Motor neuron (in vitro differentiated cells): ENCODE measurements at regions not wholly inside any gene's neighbourhood (a gene's known extent, or its start where the extent isn't known, plus 50 kb on each side); places are given as distances from the start of the nearest gene placed in this dataset.
"Not testable (repeated sequence)": the region's sequence is repeated elsewhere in the genome, so short reads cannot be mapped to it uniquely, and the experiment has no call there.

Experiments
- ATAC-seq, 8 experiments: fragments of 200-7000 bp; cut with Tn5 transposase; replicated peaks in 6 of 8; 2 replicates each; pipeline ENCODE4 v1.8.0; 2021; ENCODE audit warnings: mild to moderate bottlenecking in 8 of 8, moderate library complexity in 8 of 8
- H3K27ac ChIP-seq, 2 donors: fragments of 250-450 bp; sonication (Bioruptor Pico); 2 replicates each; pipeline ENCODE4 v1.9.0; 2021; ENCODE audit warnings: antibody characterized with exemption in 2 of 2, mild to moderate bottlenecking in 2 of 2, moderate library complexity in 1 of 2
- H3K4me1 ChIP-seq, 2 donors: fragments of 250-450 bp; sonication (Bioruptor Pico); replicated peaks in 1 of 2; 2 replicates each; pipeline ENCODE4 v1.6.1; 2021; ENCODE audit warnings: antibody characterized with exemption in 2 of 2, mild to moderate bottlenecking in 2 of 2, moderate library complexity in 1 of 2
- H3K4me3 ChIP-seq, 5 donors: fragments of 250-450 bp; sonication (Bioruptor Pico); 2 replicates each; pipeline ENCODE4 v1.9.0; 2021; ENCODE audit warnings: antibody characterized with exemption in 5 of 5, mild to moderate bottlenecking in 5 of 5, moderate library complexity in 4 of 5
- WGBS, 10 experiments: fragments of 450-650 bp; shearing (Covaris generic); methylation state at CpG; one replicate each; pipeline ENCODE4 v1.0.0; 2022; 5-methylcytosine and 5-hydroxymethylcytosine counted together
- in situ Hi-C, 9 experiments: fragments of 400-800 bp; cut with MboI; loops; one replicate each; pipeline ENCODE4 v1.15.0; 2021; ENCODE audit warnings: low sequenced_read_pairs in 9 of 9, low pct_unique_long_range_greater_than_20kb in 2 of 9; ENCODE audit not compliant: unreplicated experiment in 9 of 9

GRCh38 chr21:35827004-35827403 is 233.3 kb downstream of the SETD4 start:
- in situ Hi-C loops = loop anchor here in 8 of 9 experiments (25.0 kb wide), 5 partner anchors 315 to 1090 kb away; partner anchors contain the start of gene RUNX1 (in 1 of the 8)
- WGBS, 10 experiments = 40 to 100% (median 100%) methylated on average over 1 of the region's 1 CpG; no CpG with 5 or more reads in 5 of the 10 experiments
- ATAC-seq = no peak
- Histone ChIP-seq H3K27ac (no peak overlapping the region), H3K4me1 (no peaks in the 10 kb centered on the region), H3K4me3 (no peak overlapping the region)

- WGBS, 10 experiments = 29 to 90% (median 63%) methylated on average over 1 to 8 of the region's 8 CpGs
- in situ Hi-C loops = loop anchor here in 8 of 9 experiments (25.0 kb wide), 5 partner anchors 313 to 1088 kb away; partner anchors contain the start of gene RUNX1 (in 1 of the 8)
Observed at GRCh38 chr21:35825370-35826353, 234.7 kb downstream of the SETD4 start.

GRCh38 chr21:35824136-35824535 is 236.2 kb downstream of the SETD4 start:
- in situ Hi-C loops = no loop called here
- 60 to 100% (median 81%) methylated on average over 1 to 3 of the region's 3 CpGs; no CpG with 5 or more reads in 2 of the 10 experiments for WGBS, 10 experiments
- Histone ChIP-seq H3K4me3 (no peak overlapping the region), H3K27ac (no peak overlapping the region), H3K4me1 (no peaks in the 10 kb centered on the region)
- ATAC-seq = no peak

More at GRCh38 chr21:35825370-35826353, 234.7 kb downstream of the SETD4 start:
- H3K27ac ChIP-seq = no peak overlapping the region
- no peak overlapping the region for H3K4me3 ChIP-seq
- no peaks in the 10 kb centered on the region for H3K4me1 ChIP-seq
- peak in 3 of 8 experiments; percentile 42 to 95 (median 95) for ATAC-seq

- Histone ChIP-seq H3K27ac (no peak overlapping the region), H3K4me3 (no peak overlapping the region), H3K4me1 (no peaks in the 10 kb centered on the region)
- WGBS, 10 experiments = 60 to 100% (median 95%) methylated on average over 1 to 11 of the region's 12 CpGs; no CpG with 5 or more reads in 1 of the 10 experiments
- in situ Hi-C loops = no loop called here
- no peak for ATAC-seq
Observed at GRCh38 chr21:35819134-35819533, 241.2 kb downstream of the SETD4 start.

- ATAC-seq = no peak
- Histone ChIP-seq H3K4me1 (no peaks in the 10 kb centered on the region), H3K27ac (no peak overlapping the region), H3K4me3 (no peak overlapping the region)
- WGBS, 10 experiments = 66 to 100% (median 83%) methylated on average over 1 to 7 of the region's 8 CpGs; no CpG with 5 or more reads in 6 of the 10 experiments
- in situ Hi-C loops = no loop called here
Observed at GRCh38 chr21:35818597-35818996, 241.7 kb downstream of the SETD4 start.

- in situ Hi-C loops = no loop called here
- Histone ChIP-seq H3K27ac (no peak overlapping the region), H3K4me1 (no peaks in the 10 kb centered on the region), H3K4me3 (no peak overlapping the region)
- no peak for ATAC-seq
- WGBS, 10 experiments = 61 to 100% (median 89%) methylated on average over 1 to 5 of the region's 5 CpGs
Observed at GRCh38 chr21:35814858-35815619, 245.3 kb downstream of the SETD4 start.

- H3K27ac ChIP-seq = no peak overlapping the region
- no peaks in the 10 kb centered on the region for H3K4me1 ChIP-seq
- no peak overlapping the region for H3K4me3 ChIP-seq
- 75 to 100% (median 91%) methylated on average over 3 to 9 of the region's 9 CpGs for WGBS, 10 experiments
- in situ Hi-C loops = no loop called here
- no peak for ATAC-seq
Observed at GRCh38 chr21:35812679-35813078, 247.6 kb downstream of the SETD4 start.

- Histone ChIP-seq H3K4me1 (no peaks in the 10 kb centered on the region), H3K4me3 (no peak overlapping the region), H3K27ac (no peak overlapping the region)
- 34 to 98% (median 76%) methylated on average over 1 to 10 of the region's 10 CpGs for WGBS, 10 experiments
- no peak for ATAC-seq
- in situ Hi-C loops = no loop called here
Observed at GRCh38 chr21:35811191-35811806, 249.0 kb downstream of the SETD4 start.

- in situ Hi-C loops = no loop called here
- no peak overlapping the region for H3K4me3 ChIP-seq
- peak in 1 of 8 experiments; percentile 27 for ATAC-seq
- H3K4me1 ChIP-seq = no peaks in the 10 kb centered on the region
- whole genome bisulfite sequencing, 10 experiments = 60 to 100% (median 91%) methylated on average over 1 to 6 of the region's 7 CpGs; no CpG with 5 or more reads in 1 of the 10 experiments
- no peak overlapping the region for H3K27ac ChIP-seq
Observed at GRCh38 chr21:35810431-35810970, 249.8 kb downstream of the SETD4 start.

- Histone ChIP-seq H3K4me3 (no peak overlapping the region), H3K4me1 (peaks cover 0 to 2% of the 10 kb centered on the region in 2 donors), H3K27ac (no peak overlapping the region)
- ATAC-seq = no peak
- in situ Hi-C loops = no loop called here
- WGBS, 10 experiments = 40 to 78% (median 57%) methylated on average over 1 to 4 of the region's 4 CpGs; no CpG with 5 or more reads in 6 of the 10 experiments
Observed at GRCh38 chr21:35801391-35801790, 258.9 kb downstream of the SETD4 start.

- H3K4me3 ChIP-seq, H3K27ac ChIP-seq, H3K4me1 ChIP-seq, ATAC-seq, in situ Hi-C loops: not testable (repeated sequence)
- 40 to 100% (median 83%) methylated on average over 1 to 4 of the region's 9 CpGs; no CpG with 5 or more reads in 2 of the 10 experiments for WGBS, 10 experiments
Observed at GRCh38 chr21:35800796-35801385, 259.4 kb downstream of the SETD4 start.

- in situ Hi-C loops = no loop called here
- H3K4me3 ChIP-seq = no peak overlapping the region
- no peak for ATAC-seq
- H3K27ac ChIP-seq = no peak overlapping the region
- WGBS, 10 experiments = 0 to 100% (median 38%) methylated on average over 1 to 2 of the region's 2 CpGs; no CpG with 5 or more reads in 1 of the 10 experiments
- peaks cover 0 to 8% of the 10 kb centered on the region in 2 donors for H3K4me1 ChIP-seq
Observed at GRCh38 chr21:35796844-35797243, 263.5 kb downstream of the SETD4 start.
